CD8-positive, alpha-beta memory T cell (primary cell): ENCODE measurements at regions not wholly inside any gene's neighbourhood (a gene's known extent, or its start where the extent isn't known, plus 50 kb on each side); places are given as distances from the start of the nearest gene placed in this dataset.

ENCODE experiments used
- CTCF ChIA-PET: fragments of 350-600 bp; sonication (Branson Sonifier 250); formaldehyde crosslinking; loops from one replicate; lab custom pipeline; 2021; ENCODE audit warnings: antibody characterized with exemption; lab: Charles Lee
- POLR2A ChIA-PET: fragments of 350-600 bp; sonication (Branson Sonifier 250); formaldehyde crosslinking; loops from one replicate; lab custom pipeline; 2021; ENCODE audit warnings: antibody characterized with exemption; lab: Charles Lee
- DNase-seq, 5 donors: peaks; one replicate each; pipeline versions ENCODE4 v3.0.0 to v3.0.0-alpha.2; 2020 to 2022; ENCODE audit warnings: mixed read lengths in 1 of 5
- H3K27ac ChIP-seq: one replicate; pipeline ENCODE4 v1.7.0; 2013; ENCODE audit warnings: low read depth, mild to moderate bottlenecking, low read length, moderate library complexity
- H3K27me3 ChIP-seq: 2 replicates; pipeline ENCODE4 v1.7.0; 2013; ENCODE audit warnings: low read length, mild to moderate bottlenecking; ENCODE audit not compliant: insufficient read depth, poor library complexity, severe bottlenecking
- H3K36me3 ChIP-seq: 2 replicates; pipeline ENCODE4 v1.7.0; 2013; ENCODE audit warnings: mild to moderate bottlenecking, low read length, moderate library complexity; ENCODE audit not compliant: insufficient read depth
- H3K4me1 ChIP-seq: 2 replicates; pipeline ENCODE4 v1.7.0; 2013; ENCODE audit warnings: mild to moderate bottlenecking, low read length, moderate library complexity; ENCODE audit not compliant: insufficient read depth
- H3K4me3 ChIP-seq: 2 replicates; pipeline ENCODE4 v1.7.0; 2013; ENCODE audit warnings: mild to moderate bottlenecking, low read length
- H3K9me3 ChIP-seq: 2 replicates; pipeline ENCODE4 v1.7.0; 2013; ENCODE audit warnings: mild to moderate bottlenecking, low read length
- H3K27ac Mint-ChIP-seq, 8 donors: one replicate each; pipeline ENCODE4 v1.8.0; 2020 to 2021; ENCODE audit warnings: mixed read lengths in 8 of 8, mild to moderate bottlenecking in 6 of 8, inconsistent platforms in 3 of 8, moderate library complexity in 3 of 8
- H3K27me3 Mint-ChIP-seq, 2 donors: one replicate each; pipeline ENCODE4 v1.8.0; 2020 to 2021; ENCODE audit warnings: mixed read lengths in 2 of 2, mild to moderate bottlenecking in 1 of 2, moderate library complexity in 1 of 2
- H3K36me3 Mint-ChIP-seq, 3 donors: one replicate each; pipeline ENCODE4 v1.8.0; 2020 to 2021; ENCODE audit warnings: mixed read lengths in 3 of 3, inconsistent platforms in 1 of 3, mild to moderate bottlenecking in 1 of 3
- H3K4me1 Mint-ChIP-seq, 3 donors: one replicate each; pipeline ENCODE4 v1.8.0; 2020 to 2021; ENCODE audit warnings: mixed read lengths in 3 of 3, inconsistent platforms in 1 of 3, mild to moderate bottlenecking in 1 of 3
- H3K4me3 Mint-ChIP-seq, 7 donors: one replicate each; pipeline ENCODE4 v1.8.0; 2020 to 2021; ENCODE audit warnings: mixed read lengths in 7 of 7, mild to moderate bottlenecking in 6 of 7, moderate library complexity in 4 of 7, inconsistent platforms in 2 of 7
- H3K9me3 Mint-ChIP-seq, 5 donors: one replicate each; pipeline ENCODE4 v1.8.0; 2020 to 2022; ENCODE audit warnings: mixed read lengths in 5 of 5, mild to moderate bottlenecking in 3 of 5, moderate library complexity in 2 of 5, inconsistent platforms in 1 of 5

DNA sequence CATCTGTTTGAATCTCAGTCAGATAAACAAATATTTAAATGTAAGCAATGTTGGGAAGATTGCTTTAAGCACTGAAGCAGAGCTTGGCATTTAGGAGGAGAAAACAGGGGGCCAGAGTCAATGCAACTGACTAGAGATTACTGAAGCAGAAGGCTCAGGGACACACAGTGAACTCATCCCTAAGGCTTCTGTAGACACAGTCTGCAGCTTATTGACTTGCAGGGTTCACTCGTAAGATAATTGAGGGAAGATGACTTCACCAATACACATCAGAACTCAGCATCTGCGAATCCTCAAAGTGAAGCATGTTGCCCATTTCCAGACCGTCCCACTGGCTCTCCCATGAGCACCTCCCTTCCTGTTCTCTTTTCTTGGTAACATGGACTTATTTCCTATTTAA, 363.4 kb upstream of the PFKP start:
- no peaks in the 10 kb centered on the region for H3K9me3 ChIP-seq
- Mint-ChIP-seq H3K36me3 (no peaks in the 10 kb centered on the region), H3K9me3 (peaks cover 0 to 7% (median 0%) of the 10 kb centered on the region in 5 donors), H3K27me3 (no peaks in the 10 kb centered on the region), H3K27ac (no peak overlapping the region), H3K4me3 (no peak overlapping the region), H3K4me1 (no peaks in the 10 kb centered on the region)
- H3K27me3 ChIP-seq: no peaks in the 10 kb centered on the region
- no peak for DNase-seq
- POLR2A ChIA-PET: no interaction called here
- no peaks in the 10 kb centered on the region for H3K4me1 ChIP-seq
- H3K4me3 ChIP-seq: no peak overlapping the region
- no peaks in the 10 kb centered on the region for H3K36me3 ChIP-seq
- CTCF ChIA-PET: no interaction called here
- no peak overlapping the region for H3K27ac ChIP-seq

DNA sequence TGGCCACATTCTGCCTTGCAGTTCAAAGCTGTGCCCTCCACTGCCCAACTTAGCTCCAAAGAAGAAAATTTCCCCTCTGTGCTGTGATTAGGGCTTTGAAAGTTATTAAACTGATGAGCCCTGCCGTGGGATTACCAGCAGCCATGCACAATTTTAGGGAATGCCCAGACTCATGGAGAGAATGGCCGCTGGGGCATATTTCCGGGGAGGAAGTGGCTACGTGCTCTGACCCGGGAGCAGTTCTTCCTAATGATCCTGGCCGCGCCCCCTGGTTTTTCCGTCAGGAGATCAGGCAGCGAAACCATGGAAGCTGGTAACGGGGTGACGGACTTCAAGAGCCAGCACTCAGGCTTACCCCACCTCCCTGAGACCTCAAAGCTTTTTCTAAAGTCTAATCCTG, 365.5 kb upstream of the PFKP start:
- H3K9me3 Mint-ChIP-seq: peaks cover 0 to 7% (median 0%) of the 10 kb centered on the region in 5 donors
- H3K36me3 ChIP-seq: no peaks in the 10 kb centered on the region
- H3K36me3 Mint-ChIP-seq: no peaks in the 10 kb centered on the region
- ChIA-PET POLR2A (no interaction called here), CTCF (no interaction called here)
- DNase-seq: no peak
- H3K4me3 Mint-ChIP-seq: no peak overlapping the region
- H3K4me3 ChIP-seq: no peak overlapping the region
- H3K27ac Mint-ChIP-seq: no peak overlapping the region
- no peaks in the 10 kb centered on the region for H3K9me3 ChIP-seq
- no peaks in the 10 kb centered on the region for H3K4me1 ChIP-seq
- H3K27ac ChIP-seq: no peak overlapping the region
- no peaks in the 10 kb centered on the region for H3K4me1 Mint-ChIP-seq
- H3K27me3 Mint-ChIP-seq: no peaks in the 10 kb centered on the region
- no peaks in the 10 kb centered on the region for H3K27me3 ChIP-seq

DNA sequence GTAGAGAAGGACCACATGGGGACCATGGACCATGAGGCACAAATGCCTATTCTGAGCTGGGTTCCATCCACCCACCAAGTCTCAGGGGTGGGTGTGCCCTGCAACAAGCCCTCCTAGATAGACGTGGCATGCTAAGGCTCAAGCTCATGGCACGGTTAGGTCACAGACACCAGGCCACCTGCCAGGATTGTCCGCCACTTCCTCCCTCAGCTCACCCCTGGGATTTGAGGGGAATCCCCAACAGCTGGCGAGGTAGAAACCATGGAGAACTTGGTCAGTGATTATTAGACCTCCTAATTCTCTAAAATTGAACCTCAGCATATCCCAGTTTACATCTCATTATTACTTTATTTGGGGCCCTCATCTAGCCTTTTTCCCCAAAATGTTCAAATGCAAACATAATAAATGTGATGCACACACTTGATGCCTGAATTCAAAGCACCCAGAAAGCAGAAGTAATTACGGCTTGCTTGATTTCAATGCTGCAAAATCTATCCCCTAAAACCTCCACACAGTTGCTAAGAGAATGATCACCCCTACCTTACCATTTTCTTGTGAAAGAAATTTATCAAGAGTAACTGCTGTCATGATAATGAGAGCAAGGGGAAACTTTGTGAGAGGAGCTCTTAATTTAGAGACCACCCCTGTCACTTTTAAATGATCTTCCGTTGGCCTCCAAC, 366.6 kb upstream of the PFKP start:
- CTCF ChIA-PET: no interaction called here

GRCh38 chr10:2688958-2689357, 378.4 kb upstream of the PFKP start:
- Mint-ChIP-seq H3K4me3 (no peak overlapping the region), H3K36me3 (no peaks in the 10 kb centered on the region), H3K9me3 (no peaks in the 10 kb centered on the region), H3K27ac (no peak overlapping the region), H3K27me3 (peaks cover 0 to 1% of the 10 kb centered on the region in 2 donors), H3K4me1 (no peaks in the 10 kb centered on the region)
- POLR2A ChIA-PET: no interaction called here
- no peaks in the 10 kb centered on the region for H3K4me1 ChIP-seq
- no peak overlapping the region for H3K4me3 ChIP-seq
- H3K27ac ChIP-seq: no peak overlapping the region
- no peak for DNase-seq
- H3K27me3 ChIP-seq: no peaks in the 10 kb centered on the region
- CTCF ChIA-PET: no interaction called here
- H3K36me3 ChIP-seq: no peaks in the 10 kb centered on the region
- no peaks in the 10 kb centered on the region for H3K9me3 ChIP-seq

More for the DNA sequence above, 366.6 kb upstream of the PFKP start:
- H3K4me3 Mint-ChIP-seq: no peak overlapping the region
- no peaks in the 10 kb centered on the region for H3K27me3 Mint-ChIP-seq
- no peak overlapping the region for H3K27ac Mint-ChIP-seq
- no peaks in the 10 kb centered on the region for H3K36me3 Mint-ChIP-seq
- no peaks in the 10 kb centered on the region for H3K4me1 ChIP-seq
- H3K4me3 ChIP-seq: no peak overlapping the region
- no peak for DNase-seq
- H3K9me3 ChIP-seq: no peaks in the 10 kb centered on the region
- POLR2A ChIA-PET: no interaction called here
- H3K27me3 ChIP-seq: no peaks in the 10 kb centered on the region
- no peak overlapping the region for H3K27ac ChIP-seq
- no peaks in the 10 kb centered on the region for H3K4me1 Mint-ChIP-seq
- no peaks in the 10 kb centered on the region for H3K36me3 ChIP-seq
- peaks cover 0 to 4% (median 0%) of the 10 kb centered on the region in 5 donors for H3K9me3 Mint-ChIP-seq

DNA sequence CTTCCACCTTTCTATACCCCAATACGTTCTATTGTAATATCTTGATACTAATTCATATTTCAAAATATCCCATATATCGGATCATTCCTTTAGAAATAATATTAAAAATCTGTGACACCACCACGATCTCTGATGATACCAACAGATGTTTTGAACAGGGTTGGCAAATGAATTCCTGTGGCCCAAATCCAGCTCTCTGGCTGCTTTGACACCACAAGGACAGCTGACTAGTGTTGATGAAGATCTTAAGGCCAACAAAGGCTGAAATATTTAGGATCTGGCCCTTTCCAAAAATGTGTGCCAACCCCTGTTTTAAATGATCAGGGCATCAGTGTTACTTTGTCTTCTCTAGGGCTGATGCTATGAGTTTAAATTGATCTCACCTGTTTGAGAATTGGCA, 380.7 kb upstream of the PFKP start:
- no peaks in the 10 kb centered on the region for H3K9me3 ChIP-seq
- Mint-ChIP-seq H3K27me3 (peaks cover 0 to 1% of the 10 kb centered on the region in 2 donors), H3K4me3 (no peak overlapping the region), H3K4me1 (no peaks in the 10 kb centered on the region), H3K36me3 (no peaks in the 10 kb centered on the region), H3K27ac (no peak overlapping the region), H3K9me3 (peaks cover 0 to 5% (median 0%) of the 10 kb centered on the region in 5 donors)
- ChIA-PET POLR2A (no interaction called here), CTCF (no interaction called here)
- H3K4me3 ChIP-seq: no peak overlapping the region
- H3K27me3 ChIP-seq: no peaks in the 10 kb centered on the region
- no peaks in the 10 kb centered on the region for H3K36me3 ChIP-seq
- H3K4me1 ChIP-seq: no peaks in the 10 kb centered on the region
- no peak overlapping the region for H3K27ac ChIP-seq
- no peak for DNase-seq

GRCh38 chr10:2682491-2682890, 384.9 kb upstream of the PFKP start:
- ChIA-PET POLR2A (no interaction called here), CTCF (no interaction called here)
- H3K9me3 ChIP-seq: no peaks in the 10 kb centered on the region
- H3K4me3 ChIP-seq: no peak overlapping the region
- no peaks in the 10 kb centered on the region for H3K4me1 Mint-ChIP-seq
- H3K27me3 ChIP-seq: no peaks in the 10 kb centered on the region
- no peaks in the 10 kb centered on the region for H3K36me3 ChIP-seq
- no peak overlapping the region for H3K4me3 Mint-ChIP-seq
- H3K27me3 Mint-ChIP-seq: peaks cover 0 to 3% of the 10 kb centered on the region in 2 donors
- H3K4me1 ChIP-seq: no peaks in the 10 kb centered on the region
- DNase-seq: no peak
- H3K9me3 Mint-ChIP-seq: peaks cover 0 to 5% (median 0%) of the 10 kb centered on the region in 5 donors
- H3K27ac Mint-ChIP-seq: no peak overlapping the region
- no peak overlapping the region for H3K27ac ChIP-seq
- no peaks in the 10 kb centered on the region for H3K36me3 Mint-ChIP-seq

DNA sequence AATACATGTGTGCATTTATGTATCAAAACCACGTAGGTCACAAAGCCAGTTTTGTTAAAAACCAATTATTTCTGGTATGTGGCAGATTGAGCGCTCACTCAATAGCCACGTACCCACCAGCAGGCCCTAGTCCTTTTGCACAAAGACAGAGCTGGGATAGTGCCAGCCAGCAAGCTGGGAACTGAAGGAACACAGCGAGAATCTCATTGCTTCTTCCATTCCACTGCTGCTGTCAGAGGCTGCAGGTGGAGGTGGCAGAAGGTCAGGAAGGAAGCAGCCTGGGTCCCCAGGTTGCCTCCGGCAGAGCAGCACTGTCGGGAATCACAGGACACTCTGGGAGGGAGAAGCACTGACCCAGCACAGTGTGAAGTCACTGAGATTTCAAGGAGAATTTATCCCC, 385.5 kb upstream of the PFKP start:
- no peaks in the 10 kb centered on the region for H3K36me3 Mint-ChIP-seq
- H3K4me1 Mint-ChIP-seq: no peaks in the 10 kb centered on the region
- Histone ChIP-seq H3K9me3 (no peaks in the 10 kb centered on the region), H3K27ac (no peak overlapping the region), H3K27me3 (no peaks in the 10 kb centered on the region), H3K4me3 (no peak overlapping the region), H3K36me3 (no peaks in the 10 kb centered on the region), H3K4me1 (no peaks in the 10 kb centered on the region)
- no peak for DNase-seq
- CTCF ChIA-PET: no interaction called here
- H3K9me3 Mint-ChIP-seq: peaks cover 0 to 5% (median 0%) of the 10 kb centered on the region in 5 donors
- POLR2A ChIA-PET: no interaction called here
- H3K27ac Mint-ChIP-seq: no peak overlapping the region
- H3K27me3 Mint-ChIP-seq: peaks cover 0 to 3% of the 10 kb centered on the region in 2 donors
- H3K4me3 Mint-ChIP-seq: no peak overlapping the region

DNA sequence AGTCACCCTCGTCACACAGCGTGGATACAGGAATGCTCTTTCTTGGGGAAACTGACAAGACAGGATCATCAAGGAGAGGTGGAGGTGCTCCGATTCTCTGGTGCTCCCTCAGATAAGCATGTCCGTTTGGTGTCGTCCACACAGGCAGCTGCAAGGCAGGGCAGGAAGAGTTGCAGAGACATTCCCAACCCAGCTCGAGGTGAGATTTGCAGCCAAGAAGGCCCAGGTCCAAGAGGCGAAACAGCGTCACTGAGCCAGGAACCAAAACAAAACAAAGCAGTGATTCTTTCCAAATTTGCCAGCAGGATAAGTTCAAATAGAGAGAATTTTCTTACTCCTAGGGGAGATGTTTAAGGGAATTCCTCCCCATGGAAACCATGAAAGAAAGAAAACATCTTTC, 386.5 kb upstream of the PFKP start:
- H3K27ac Mint-ChIP-seq: no peak overlapping the region
- H3K27ac ChIP-seq: no peak overlapping the region
- ChIA-PET CTCF (no interaction called here), POLR2A (no interaction called here)
- H3K9me3 ChIP-seq: no peaks in the 10 kb centered on the region
- no peaks in the 10 kb centered on the region for H3K27me3 ChIP-seq
- H3K36me3 ChIP-seq: no peaks in the 10 kb centered on the region
- DNase-seq: no peak
- H3K27me3 Mint-ChIP-seq: peaks cover 0 to 3% of the 10 kb centered on the region in 2 donors
- no peaks in the 10 kb centered on the region for H3K4me1 Mint-ChIP-seq
- peaks cover 0 to 1% (median 0%) of the 10 kb centered on the region in 3 donors for H3K36me3 Mint-ChIP-seq
- H3K4me3 Mint-ChIP-seq: no peak overlapping the region
- H3K9me3 Mint-ChIP-seq: peaks cover 0 to 5% (median 0%) of the 10 kb centered on the region in 5 donors
- H3K4me1 ChIP-seq: no peaks in the 10 kb centered on the region
- no peak overlapping the region for H3K4me3 ChIP-seq
